Right lobe of liver (tissue), 4 donors: ENCODE measurements at regions not wholly inside any gene's neighbourhood (a gene's known extent, or its start where the extent isn't known, plus 50 kb on each side); places are given as distances from the start of the nearest gene placed in this dataset.

ENCODE experiments used
- CTCF ChIP-seq, 4 donors: fragments of 200-600 bp in 3 of 4; fragments of 450-650 bp in 1 of 4; IDR thresholded peaks; one replicate each; pipeline versions ENCODE4 v1.5.1 to v1.8.0; 2016 to 2022; ENCODE audit warnings: antibody characterized with exemption in 4 of 4, mild to moderate bottlenecking in 2 of 4
- POLR2A ChIP-seq: fragments of 450-650 bp; IDR thresholded peaks from one replicate; pipeline ENCODE4 v1.6.1; 2017; ENCODE audit warnings: antibody characterized with exemption, mild to moderate bottlenecking
- donor health status: DM: no; HTN: no; CAD: no.
- donor health status: DM: no; HTN: no; CAD: no.
- donor health status: DM: no; HTN: yes; CAD: no.

DNA sequence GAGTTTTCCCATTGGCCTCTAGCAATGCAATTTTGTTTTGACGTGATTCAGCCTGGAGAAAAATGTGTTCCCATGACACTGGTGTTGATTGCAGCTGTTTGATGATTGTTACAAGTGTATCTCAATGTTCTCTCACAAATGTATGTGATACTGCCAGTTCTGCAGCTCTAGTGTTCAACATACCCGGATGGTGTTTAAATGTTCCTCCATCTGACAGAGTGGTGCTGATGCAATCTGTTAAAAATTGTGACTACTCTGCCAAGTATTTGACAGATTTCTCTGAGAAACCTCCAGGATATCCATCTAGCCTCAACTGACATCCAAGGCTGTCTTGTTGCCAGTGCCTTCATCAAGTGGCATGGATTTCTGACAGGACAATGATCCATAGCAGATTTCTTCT, 657.2 kb upstream of the DIAPH2 start:
- TF ChIP-seq CTCF (IDR thresholded peaks at IDR 0.05) = no peak
- TF ChIP-seq POLR2A = no peak
